Right lobe of liver (tissue), 6 donors: ENCODE measurements at regions not wholly inside any gene's neighbourhood (a gene's known extent, or its start where the extent isn't known, plus 50 kb on each side); places are given as distances from the start of the nearest gene placed in this dataset.

Experiments
- ATAC-seq, 4 donors: fragments of 200-7000 bp; cut with Tn5 transposase; one replicate each; pipeline ENCODE4 v1.9.1; 2020; ENCODE audit warnings: mild to moderate bottlenecking in 4 of 4, moderate library complexity in 4 of 4
- DNase-seq, 3 donors: peaks; one replicate each; pipeline ENCODE4 v3.0.0-alpha.2; 2020
- H3K27ac ChIP-seq, 3 donors: fragments of 200-600 bp; one replicate each; pipeline ENCODE4 v1.8.0; 2022
- H3K27me3 ChIP-seq, 2 donors: fragments of 200-600 bp; one replicate each; pipeline ENCODE4 v1.8.0; 2022
- H3K36me3 ChIP-seq, 4 donors: fragments of 200-600 bp; sonication (generic) in 1 of 4; one replicate each; pipeline versions ENCODE4 v1.5.1 to v1.8.0; 2017 to 2022; ENCODE audit warnings: control low read depth in 1 of 4
- H3K4me1 ChIP-seq, 4 donors: fragments of 200-600 bp; sonication (generic) in 1 of 4; one replicate each; pipeline versions ENCODE4 v1.5.1 to v1.8.0; 2017 to 2022; ENCODE audit warnings: control low read depth in 1 of 4
- H3K4me3 ChIP-seq, 3 donors: fragments of 200-600 bp; one replicate each; pipeline ENCODE4 v1.8.0; 2022
- H3K9me3 ChIP-seq, 4 donors: fragments of 200-600 bp; sonication (generic) in 1 of 4; one replicate each; pipeline versions ENCODE4 v1.5.1 to v1.8.0; 2017 to 2022; ENCODE audit warnings: control low read depth in 1 of 4
- CTCF ChIP-seq, 4 donors: fragments of 200-600 bp in 3 of 4; fragments of 450-650 bp in 1 of 4; IDR thresholded peaks; one replicate each; pipeline versions ENCODE4 v1.5.1 to v1.8.0; 2016 to 2022; ENCODE audit warnings: antibody characterized with exemption in 4 of 4, mild to moderate bottlenecking in 2 of 4
- POLR2A ChIP-seq: fragments of 450-650 bp; IDR thresholded peaks from one replicate; pipeline ENCODE4 v1.6.1; 2017; ENCODE audit warnings: antibody characterized with exemption, mild to moderate bottlenecking
- WGBS: methylation state at CpG from one replicate; pipeline ENCODE4 v1.1.6; 2018; ENCODE audit warnings: low coverage, low lambda C conversion rate; ENCODE audit not compliant: insufficient coverage; ENCODE audit errors: missing lambda C conversion rate; 5-methylcytosine and 5-hydroxymethylcytosine counted together
- intact Hi-C, 2 donors: fragments of 100-400 bp; cut with DNase I; formaldehyde crosslinking; loops; one replicate each; pipeline versions ENCODE4 v1.11.2 to v1.14.1; 2022
- donor health status: DM: no; HTN: yes; CAD: no.
- donor health status: DM: no; HTN: no; CAD: no.
- donor health status: DM: no; HTN: no; CAD: no.
- donor health status: DM: no; HTN: yes; CAD: no.
- donor health status: DM: no; HTN: yes; CAD: no.

GRCh38 chr7:91655656-91656055 lies 224.8 kb downstream of the MTERF1 start:
- no peaks in the 10 kb centered on the region for H3K36me3 ChIP-seq
- no peak for DNase-seq
- ATAC-seq, result no peak
- H3K27me3 ChIP-seq, result no peaks in the 10 kb centered on the region
- H3K4me1 ChIP-seq, result no peaks in the 10 kb centered on the region
- H3K4me3 ChIP-seq, result no peak overlapping the region
- no peak for TF ChIP-seq CTCF (IDR thresholded peaks at IDR 0.05)
- no peak for TF ChIP-seq POLR2A
- H3K27ac ChIP-seq, result no peak overlapping the region
- H3K9me3 ChIP-seq, result no peaks in the 10 kb centered on the region
- intact Hi-C loops, result no loop called here

DNA sequence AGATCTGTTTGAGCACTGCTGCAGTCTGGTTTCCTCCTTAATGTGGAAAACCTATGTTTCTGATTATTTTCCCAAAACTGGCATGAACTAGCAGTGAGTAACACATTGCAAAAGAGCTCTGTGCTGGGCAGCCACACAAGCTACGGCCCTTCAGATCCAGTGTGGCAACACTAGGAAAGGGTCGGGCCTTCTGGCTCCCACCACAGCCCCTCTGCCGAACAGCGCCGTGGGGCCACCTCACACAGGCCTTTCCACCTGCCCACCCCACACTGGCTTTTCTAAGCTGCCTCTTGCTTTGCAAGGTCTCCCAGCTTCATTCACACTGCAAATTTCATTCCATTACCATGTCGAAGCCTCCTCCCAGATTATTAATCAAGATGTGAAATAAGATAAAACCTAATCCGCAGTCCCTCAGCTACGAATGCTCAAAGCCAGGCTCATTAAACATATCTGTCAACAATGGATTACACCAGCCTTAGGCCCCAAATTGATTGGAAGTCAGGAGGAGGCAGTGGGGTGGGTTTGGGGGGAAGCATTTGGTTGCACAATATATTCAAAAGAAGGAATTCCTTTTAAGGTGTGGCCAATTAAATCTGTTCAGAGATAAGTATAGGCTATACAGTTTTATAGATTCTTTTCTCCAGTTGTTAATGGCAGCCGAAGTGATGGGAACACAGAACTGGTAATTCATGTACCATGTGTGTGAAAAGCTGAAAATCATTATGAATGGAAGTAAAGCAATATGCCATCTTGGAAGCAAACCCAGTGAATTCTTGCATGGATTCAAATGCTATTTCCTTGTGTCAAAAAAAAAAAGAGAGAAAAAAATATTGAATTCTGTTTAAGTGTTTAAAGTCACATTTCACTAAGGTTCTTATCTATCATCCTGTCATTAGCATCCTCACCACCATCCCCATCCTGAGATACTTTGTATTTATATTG lies 223.7 kb downstream of the MTERF1 start:
- intact Hi-C loops, result no loop called here
- TF ChIP-seq CTCF (IDR thresholded peaks at IDR 0.05), result no peak
- DNase-seq (no peak), ATAC-seq (no peak)
- 73% methylated on average over 7 of the region's 9 CpGs for WGBS
- Histone ChIP-seq H3K4me3 (no peak overlapping the region), H3K27me3 (no peaks in the 10 kb centered on the region), H3K27ac (no peak overlapping the region), H3K4me1 (no peaks in the 10 kb centered on the region), H3K36me3 (no peaks in the 10 kb centered on the region), H3K9me3 (no peaks in the 10 kb centered on the region)

DNA sequence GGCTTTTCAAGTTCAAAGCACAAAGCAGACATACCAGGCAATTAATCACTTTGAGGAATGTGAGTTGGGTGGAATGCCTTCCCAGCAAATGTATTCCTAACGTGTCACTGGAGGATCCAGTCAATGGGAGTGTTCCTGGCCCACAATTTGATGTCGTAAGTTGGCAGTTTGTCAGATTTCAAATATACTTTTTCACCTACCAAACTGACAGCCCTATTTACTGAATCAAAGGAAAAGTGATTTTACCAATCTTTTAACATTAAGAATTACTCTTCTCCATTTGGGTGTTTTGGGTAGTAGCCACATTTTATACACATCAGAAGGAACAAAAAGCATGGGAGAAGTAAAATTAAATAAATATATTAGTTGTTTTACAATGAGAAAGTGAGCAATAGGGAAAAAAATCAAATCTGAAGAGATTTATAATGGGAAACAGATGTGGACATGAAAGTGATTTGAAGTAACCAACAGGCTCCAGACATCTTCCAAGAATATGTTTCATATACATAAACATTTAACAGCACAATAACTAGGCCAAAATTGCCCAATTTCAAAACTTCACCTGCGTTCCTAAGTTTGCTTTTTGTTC lies 222.9 kb downstream of the MTERF1 start:
- no peaks in the 10 kb centered on the region for H3K4me1 ChIP-seq
- H3K9me3 ChIP-seq, result no peaks in the 10 kb centered on the region
- intact Hi-C loops, result no loop called here
- TF ChIP-seq POLR2A (no peak), CTCF (IDR thresholded peaks at IDR 0.05) (no peak)
- no peak overlapping the region for H3K27ac ChIP-seq
- WGBS, result 56% methylated on average over 3 of the region's 3 CpGs
- DNase-seq (no peak), ATAC-seq (no peak)
- no peaks in the 10 kb centered on the region for H3K27me3 ChIP-seq
- H3K4me3 ChIP-seq, result no peak overlapping the region
- H3K36me3 ChIP-seq, result no peaks in the 10 kb centered on the region

- no peaks in the 10 kb centered on the region for H3K27me3 ChIP-seq
- ATAC-seq (no peak), DNase-seq (no peak)
- no peak overlapping the region for H3K27ac ChIP-seq
- H3K4me1 ChIP-seq, result no peaks in the 10 kb centered on the region
- TF ChIP-seq POLR2A, result no peak
- TF ChIP-seq CTCF (IDR thresholded peaks at IDR 0.05), result no peak
- H3K36me3 ChIP-seq, result no peaks in the 10 kb centered on the region
- no peaks in the 10 kb centered on the region for H3K9me3 ChIP-seq
- intact Hi-C loops, result no loop called here
- H3K4me3 ChIP-seq, result no peak overlapping the region
- WGBS, result 66% methylated on average over 5 of the region's 5 CpGs
These were observed 221.4 kb downstream of the MTERF1 start for GRCh38 chr7:91659096-91659495.
